ENCODE measurements at regions not wholly inside any gene's neighbourhood (a gene's known extent, or its start where the extent isn't known, plus 50 kb on each side); places are given as distances from the start of the nearest gene placed in this dataset.

- no peak for DNase-seq (ENCODE audit: low spot score)
Observed at GRCh38 chr10:3625959-3626751, 158.9 kb downstream of the KLF6 start.

GRCh38 chr10:3624367-3624766 lies 160.6 kb downstream of the KLF6 start:
- no peak for DNase-seq (ENCODE audit: low spot score)

- DNase-seq (ENCODE audit: low spot score): no peak
Observed at GRCh38 chr10:3623746-3624145, 161.3 kb downstream of the KLF6 start.

GRCh38 chr10:3622845-3623621 lies 162.0 kb downstream of the KLF6 start:
- no peak for DNase-seq (ENCODE audit: low spot score)

GRCh38 chr10:3622427-3622826 lies 162.6 kb downstream of the KLF6 start:
- DNase-seq (ENCODE audit: low spot score): no peak

GRCh38 chr10:3620818-3621217 lies 164.2 kb downstream of the KLF6 start:
- DNase-seq (ENCODE audit: low spot score): no peak

GRCh38 chr10:3619241-3619640 lies 165.8 kb downstream of the KLF6 start:
- no peak for DNase-seq (ENCODE audit: low spot score)

GRCh38 chr10:3616880-3617279 lies 168.1 kb downstream of the KLF6 start:
- DNase-seq (ENCODE audit: low spot score): no peak

- no peak for DNase-seq (ENCODE audit: low spot score)
Observed at GRCh38 chr10:3613318-3613717, 171.7 kb downstream of the KLF6 start.

- DNase-seq (ENCODE audit: low spot score): no peak
Observed at GRCh38 chr10:3612183-3613001, 172.6 kb downstream of the KLF6 start.

- no peak for DNase-seq (ENCODE audit: low spot score)
Observed at GRCh38 chr10:3606309-3606708, 178.7 kb downstream of the KLF6 start.

- no peak for DNase-seq (ENCODE audit: low spot score)
Observed at GRCh38 chr10:3605882-3606281, 179.1 kb downstream of the KLF6 start.

- DNase-seq (ENCODE audit: low spot score): no peak
Observed at GRCh38 chr10:3595736-3596135, 189.3 kb downstream of the KLF6 start.

GRCh38 chr10:3593611-3594010 lies 191.4 kb downstream of the KLF6 start:
- DNase-seq (ENCODE audit: low spot score): no peak

GRCh38 chr10:3592424-3592823 lies 192.6 kb downstream of the KLF6 start:
- DNase-seq (ENCODE audit: low spot score): no peak

GRCh38 chr10:3588816-3589215 lies 196.2 kb downstream of the KLF6 start:
- DNase-seq (ENCODE audit: low spot score): no peak

- no peak for DNase-seq (ENCODE audit: low spot score)
Observed at GRCh38 chr10:3588346-3588745, 196.7 kb downstream of the KLF6 start.

GRCh38 chr10:3584926-3585784 lies 199.9 kb downstream of the KLF6 start:
- no peak for DNase-seq (ENCODE audit: low spot score)

- DNase-seq (ENCODE audit: low spot score): no peak
Observed at GRCh38 chr10:3580565-3580964, 204.4 kb downstream of the KLF6 start.

GRCh38 chr10:3579845-3580244 lies 205.2 kb downstream of the KLF6 start:
- DNase-seq (ENCODE audit: low spot score): no peak

GRCh38 chr10:3578682-3579081 lies 206.3 kb downstream of the KLF6 start:
- DNase-seq (ENCODE audit: low spot score): no peak

- no peak for DNase-seq (ENCODE audit: low spot score)
Observed at GRCh38 chr10:3578159-3578558, 206.8 kb downstream of the KLF6 start.

All from D341Med (cell line).